Stromal cell of bone marrow (primary cell): ENCODE measurements at regions not wholly inside any gene's neighbourhood (a gene's known extent, or its start where the extent isn't known, plus 50 kb on each side); places are given as distances from the start of the nearest gene placed in this dataset.
"Not testable (repeated sequence)": the region's sequence is repeated elsewhere in the genome, so short reads cannot be mapped to it uniquely, and the experiment has no call there.

Experiments used
- DNase-seq: peaks from one replicate; pipeline ENCODE4 v3.0.0-alpha.2; 2012; ENCODE audit warnings: low read depth

GRCh38 chr1:221962385-221962784, 220.5 kb upstream of the DUSP10 start:
- DNase-seq = no peak

DNA sequence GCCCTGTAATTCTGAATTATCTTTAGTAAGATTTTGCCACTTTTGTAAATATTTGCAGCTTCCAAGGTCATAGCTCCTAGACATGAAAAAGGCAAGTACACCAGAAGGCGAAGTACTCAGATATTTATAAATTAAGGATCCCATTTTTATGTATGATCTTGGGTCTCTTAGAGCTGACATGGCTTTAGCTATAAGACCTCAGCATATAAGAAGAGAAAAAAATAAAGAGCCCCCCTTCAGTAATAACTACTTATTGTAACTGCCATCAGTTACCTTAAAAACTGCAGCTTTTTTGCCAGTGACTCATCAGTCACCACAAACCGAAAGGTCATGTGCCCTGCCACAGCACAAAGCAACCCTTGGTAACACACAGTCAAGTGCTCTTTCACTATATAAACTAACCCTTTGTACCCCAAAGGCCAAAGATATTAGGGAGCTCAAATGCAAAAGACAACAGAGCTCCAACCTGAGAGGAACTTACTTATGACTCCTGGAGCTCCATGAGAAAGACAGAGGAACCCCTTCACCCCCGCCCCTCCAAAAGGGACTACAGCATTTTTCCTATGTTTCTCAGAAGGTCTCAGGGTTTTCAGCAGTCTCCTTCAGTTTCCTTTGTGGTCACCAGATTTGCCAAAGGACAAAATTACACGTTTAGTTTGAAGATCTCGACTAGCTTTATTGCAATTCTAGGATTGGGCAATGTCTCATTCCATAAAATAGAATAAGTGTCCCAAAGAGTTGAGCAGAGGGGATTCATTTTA, 219.8 kb upstream of the DUSP10 start:
- peak; percentile 43 for DNase-seq

GRCh38 chr1:221958161-221958562, 216.3 kb upstream of the DUSP10 start:
- not testable (repeated sequence) for DNase-seq

DNA sequence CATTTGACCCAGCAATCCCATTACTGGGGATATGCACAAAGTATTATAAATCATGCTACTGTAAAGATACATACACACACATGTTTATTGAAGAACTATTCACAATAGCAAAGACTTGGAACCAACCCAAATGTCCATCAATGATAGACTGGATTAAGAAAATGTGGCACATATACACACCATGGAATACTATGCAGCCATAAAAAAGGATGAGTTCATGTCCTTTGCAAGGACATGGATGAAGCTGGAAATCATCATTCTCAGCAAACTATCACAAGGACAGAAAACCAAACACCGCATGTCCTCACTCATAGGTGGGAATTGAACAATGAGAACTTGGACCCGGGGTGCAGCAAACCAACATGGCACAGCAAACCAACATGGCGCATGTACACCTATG, 215.5 kb upstream of the DUSP10 start:
- DNase-seq = not testable (repeated sequence)

DNA sequence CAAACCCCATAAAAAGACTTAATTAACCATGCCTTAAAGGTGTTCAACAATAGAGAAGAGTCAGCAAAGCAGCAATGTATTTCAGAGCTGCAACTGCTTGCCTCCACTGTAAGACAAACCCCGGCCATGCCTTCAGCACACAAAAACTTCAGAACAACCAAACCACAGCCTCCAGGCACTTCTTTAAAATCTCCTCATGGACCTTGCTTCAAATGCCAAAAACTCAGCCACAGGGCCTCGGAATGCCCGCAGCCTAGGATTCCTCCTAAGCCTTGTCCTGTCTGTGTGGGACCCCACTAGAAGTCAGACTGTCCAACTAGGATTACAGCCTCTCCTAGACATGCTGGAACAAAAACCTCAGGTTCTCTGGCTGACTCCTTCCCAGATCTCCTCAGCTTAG, 208.1 kb upstream of the DUSP10 start:
- no peak for DNase-seq

DNA sequence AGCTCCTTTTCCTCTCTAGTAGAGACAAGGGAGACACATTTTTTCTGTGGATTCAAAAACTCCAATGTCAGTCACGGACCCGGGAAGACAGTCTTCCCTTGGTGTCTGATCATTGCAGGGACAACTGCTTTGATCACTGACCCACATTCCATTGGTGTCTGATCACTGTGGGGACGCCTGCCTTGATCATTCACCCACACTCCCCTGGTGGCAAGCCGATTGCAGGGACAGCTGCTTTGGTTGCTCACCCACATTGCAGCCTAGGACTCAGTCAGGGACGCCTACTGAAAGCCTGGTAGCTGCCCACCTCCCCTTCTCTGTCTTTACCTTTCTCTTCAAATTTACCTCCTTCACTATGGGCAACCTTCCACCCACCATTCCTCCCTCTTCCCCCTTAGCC, 206.6 kb upstream of the DUSP10 start:
- DNase-seq = no peak

DNA sequence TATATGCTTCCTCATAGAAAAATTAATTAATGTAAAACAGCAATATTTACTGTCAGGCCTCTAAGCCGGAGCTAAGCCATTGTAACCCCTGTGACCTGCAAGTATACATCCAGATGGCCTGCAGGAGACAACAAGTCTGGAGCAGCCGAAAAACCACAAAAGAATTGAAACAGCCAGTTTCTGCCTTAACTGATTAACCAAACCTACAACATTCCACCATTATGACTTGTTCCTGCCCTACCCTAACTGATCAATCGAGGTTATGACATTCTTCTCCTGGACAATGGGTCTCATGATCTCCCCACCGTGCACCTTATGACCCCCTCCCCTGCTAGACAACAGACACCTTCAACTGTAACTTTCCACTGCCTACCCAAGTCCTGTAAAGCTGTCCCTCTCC, 205.8 kb upstream of the DUSP10 start:
- no peak for DNase-seq

- DNase-seq = no peak
Measured at GRCh38 chr1:221946768-221947167, 204.9 kb upstream of the DUSP10 start.

GRCh38 chr1:221945669-221946068, 203.8 kb upstream of the DUSP10 start:
- no peak for DNase-seq

DNA sequence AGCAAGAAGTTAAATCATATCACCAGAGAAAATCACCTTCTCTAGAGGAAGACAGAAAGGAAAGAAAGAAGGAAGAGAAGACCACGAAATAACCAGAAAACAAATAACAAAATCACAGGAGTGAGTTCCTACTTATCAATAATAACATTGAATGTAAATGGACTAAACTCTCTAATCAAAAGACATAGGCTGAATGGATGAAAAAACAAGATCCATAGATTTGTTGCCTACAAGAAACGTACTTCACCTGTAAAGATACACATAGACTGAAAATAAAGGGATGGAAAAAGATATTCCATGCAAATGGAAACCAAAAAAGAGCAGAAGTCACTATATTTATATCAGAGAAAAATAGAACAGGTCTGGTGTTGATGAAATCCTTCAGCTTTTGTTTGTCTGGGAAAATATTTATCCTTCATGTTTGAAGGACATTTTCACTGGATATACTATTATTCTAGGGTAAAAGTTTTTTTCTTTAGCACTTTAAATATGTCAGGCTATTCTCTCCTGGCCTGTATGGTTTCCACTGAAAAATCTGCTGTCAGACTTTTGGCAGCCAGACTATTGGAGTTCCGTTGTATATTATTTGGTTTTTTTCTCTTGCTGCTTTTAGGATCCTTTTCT, 202.5 kb upstream of the DUSP10 start:
- DNase-seq = no peak

- DNase-seq = no peak
Measured at GRCh38 chr1:221940631-221941030, 198.7 kb upstream of the DUSP10 start.

DNA sequence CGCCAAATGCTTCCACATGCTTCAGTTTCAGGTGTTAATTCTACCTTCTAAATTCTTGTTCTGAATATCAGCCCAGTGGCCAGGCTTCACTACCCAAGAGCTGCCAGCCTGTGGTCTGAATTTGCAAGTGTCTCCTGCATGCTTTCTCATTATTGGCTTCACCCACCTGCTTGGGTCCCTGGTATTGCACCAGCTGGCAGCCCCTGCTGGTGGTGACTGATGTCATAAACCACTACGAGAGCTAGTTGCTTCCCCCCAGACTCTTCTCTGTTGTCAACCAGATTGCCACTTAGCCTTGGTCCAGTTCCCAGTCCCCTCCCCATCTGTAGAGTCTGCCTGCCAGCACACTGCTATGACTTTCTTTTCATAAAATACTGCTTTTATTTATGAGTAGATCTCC, 197.7 kb upstream of the DUSP10 start:
- DNase-seq = no peak

DNA sequence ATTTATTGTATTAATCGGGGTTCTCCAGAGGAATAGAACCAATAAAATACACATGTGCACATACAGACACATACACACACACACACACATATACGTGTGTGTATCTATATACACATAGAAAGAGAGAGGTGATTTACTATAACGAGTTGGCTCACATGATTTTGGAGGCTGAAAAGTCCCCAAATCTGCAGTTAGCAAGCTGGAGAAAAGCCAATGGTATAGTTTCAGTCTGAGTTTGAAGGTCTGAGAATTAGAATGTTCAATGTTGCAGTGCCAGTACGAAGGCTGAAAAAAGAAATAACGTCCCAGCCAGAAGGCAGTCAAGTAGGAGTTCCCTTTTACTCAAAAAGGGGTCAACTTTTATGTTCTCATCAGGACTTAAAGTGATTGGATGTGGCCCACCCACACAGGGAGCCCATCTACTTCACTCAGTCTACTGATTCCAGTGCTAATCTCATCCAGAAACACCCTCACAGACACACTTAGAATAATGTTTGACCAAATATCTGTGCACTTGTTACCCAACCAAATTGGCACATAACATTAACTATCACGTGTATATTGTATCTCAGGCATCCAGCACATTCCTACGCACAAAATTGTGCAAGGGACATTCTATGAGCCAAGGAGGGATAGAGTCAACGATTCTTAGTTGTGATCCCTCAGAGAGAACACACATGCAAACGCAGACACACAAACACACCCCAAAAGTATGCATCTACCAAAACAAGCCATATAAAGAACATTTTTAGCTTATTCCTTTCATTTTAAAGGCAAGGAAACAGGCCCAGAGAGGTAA, 195.5 kb upstream of the DUSP10 start:
- no peak for DNase-seq

DNA sequence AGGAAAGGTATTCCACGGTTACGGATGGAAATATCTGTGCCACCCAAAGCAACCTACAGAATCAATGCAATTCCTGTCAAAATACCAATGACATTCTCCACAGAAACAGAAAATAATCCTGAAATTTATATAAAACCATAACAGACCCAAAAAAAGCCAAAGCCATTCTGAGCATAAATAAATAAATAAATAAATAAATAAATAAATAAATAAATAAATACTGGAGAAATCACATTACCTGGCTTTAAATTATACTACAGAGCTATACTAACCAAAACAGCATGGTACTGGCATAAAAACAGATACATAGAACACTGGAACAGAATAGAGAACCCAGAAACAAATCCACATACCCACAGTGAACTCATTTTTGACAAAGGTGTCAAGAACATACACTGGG, 191.9 kb upstream of the DUSP10 start:
- no peak for DNase-seq

GRCh38 chr1:221926441-221926840, 184.6 kb upstream of the DUSP10 start:
- no peak for DNase-seq

- no peak for DNase-seq
Measured at GRCh38 chr1:221925947-221926346, 184.1 kb upstream of the DUSP10 start.

- peak; percentile 36 for DNase-seq
Measured at GRCh38 chr1:221923929-221924598, 182.2 kb upstream of the DUSP10 start.

DNA sequence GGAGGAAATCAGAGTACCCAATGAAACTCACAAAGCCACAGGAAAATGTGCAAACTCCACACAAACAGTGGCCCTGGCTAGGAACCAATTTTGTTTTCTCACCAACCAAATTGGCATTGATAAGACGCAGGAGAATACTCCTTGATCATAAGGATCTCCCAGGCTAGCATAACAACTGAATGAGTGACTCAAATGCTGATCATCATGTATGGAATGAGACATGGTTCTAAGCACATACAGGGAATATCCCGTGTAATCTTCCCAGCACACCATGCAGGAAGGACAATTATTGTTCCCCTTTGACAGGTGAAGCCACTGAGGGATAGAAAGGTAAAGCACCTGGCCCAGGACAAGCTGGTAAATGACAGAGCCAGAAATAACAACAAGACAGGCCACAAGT, 180.0 kb upstream of the DUSP10 start:
- no peak for DNase-seq

DNA sequence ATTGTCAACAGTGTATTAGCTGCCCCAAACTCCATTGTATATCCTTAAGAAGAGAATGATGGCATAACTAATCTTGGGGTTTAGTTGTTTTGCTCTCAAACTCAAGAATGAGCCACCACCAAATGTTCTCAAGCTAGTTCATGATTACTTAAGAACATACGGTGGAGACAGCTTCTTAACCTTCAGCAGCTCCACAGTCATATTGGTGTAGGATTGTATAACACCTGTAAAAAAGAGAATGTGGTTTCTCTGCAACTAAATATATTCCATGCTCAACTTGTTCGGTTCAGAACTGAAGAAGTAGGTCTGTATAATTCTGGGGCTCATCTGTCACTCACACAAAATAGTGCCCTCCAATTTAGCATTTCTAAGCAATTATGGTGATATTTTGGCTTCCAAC, 177.9 kb upstream of the DUSP10 start:
- no peak for DNase-seq

GRCh38 chr1:221919341-221919740, 177.5 kb upstream of the DUSP10 start:
- DNase-seq = no peak

- no peak for DNase-seq
Measured at GRCh38 chr1:221916176-221916575, 174.3 kb upstream of the DUSP10 start.

GRCh38 chr1:221915764-221916163, 173.9 kb upstream of the DUSP10 start:
- DNase-seq = no peak
